ENCODE measurements at regions not wholly inside any gene's neighbourhood (a gene's known extent, or its start where the extent isn't known, plus 50 kb on each side); places are given as distances from the start of the nearest gene placed in this dataset.

DNA sequence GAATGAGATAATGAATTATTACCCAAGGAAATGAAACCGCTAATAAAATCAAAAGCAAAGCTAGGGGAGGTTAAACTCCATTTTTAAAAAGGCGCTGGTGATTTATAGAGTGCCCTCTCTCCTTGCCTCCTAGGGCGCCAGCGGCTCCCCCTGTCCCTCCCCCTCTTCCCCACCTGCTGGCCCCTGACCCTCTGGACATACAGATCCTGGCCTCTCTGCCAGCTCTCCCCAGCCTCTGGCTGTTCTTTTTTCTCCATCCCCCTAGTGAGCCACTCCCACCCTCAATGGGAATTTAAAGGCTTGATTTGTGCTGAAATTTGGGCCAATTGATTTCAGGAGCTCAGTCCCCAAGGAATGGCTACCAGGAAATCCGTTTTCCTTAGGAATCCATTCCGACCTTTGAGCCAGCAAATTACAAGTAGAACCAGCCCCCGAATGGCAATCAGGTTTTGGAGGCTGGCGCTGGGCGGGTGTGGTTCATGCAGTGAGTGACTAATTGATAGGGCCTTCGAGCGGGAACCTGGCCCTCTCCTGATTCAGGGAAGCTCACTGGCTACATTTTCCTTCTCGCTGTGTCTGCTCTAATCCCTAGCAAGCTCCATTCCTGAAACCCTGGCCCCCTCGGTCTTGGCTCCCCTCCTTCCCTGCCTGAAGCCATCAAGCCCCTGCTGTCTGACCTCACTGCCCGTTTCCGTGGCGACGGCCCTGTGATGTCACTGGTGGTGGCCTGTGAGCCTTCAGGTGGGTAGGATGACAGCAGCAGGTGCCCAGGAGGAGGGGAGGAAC, 141.9 kb upstream of the SDK2 start:
- DNase-seq, result no peak

DNA sequence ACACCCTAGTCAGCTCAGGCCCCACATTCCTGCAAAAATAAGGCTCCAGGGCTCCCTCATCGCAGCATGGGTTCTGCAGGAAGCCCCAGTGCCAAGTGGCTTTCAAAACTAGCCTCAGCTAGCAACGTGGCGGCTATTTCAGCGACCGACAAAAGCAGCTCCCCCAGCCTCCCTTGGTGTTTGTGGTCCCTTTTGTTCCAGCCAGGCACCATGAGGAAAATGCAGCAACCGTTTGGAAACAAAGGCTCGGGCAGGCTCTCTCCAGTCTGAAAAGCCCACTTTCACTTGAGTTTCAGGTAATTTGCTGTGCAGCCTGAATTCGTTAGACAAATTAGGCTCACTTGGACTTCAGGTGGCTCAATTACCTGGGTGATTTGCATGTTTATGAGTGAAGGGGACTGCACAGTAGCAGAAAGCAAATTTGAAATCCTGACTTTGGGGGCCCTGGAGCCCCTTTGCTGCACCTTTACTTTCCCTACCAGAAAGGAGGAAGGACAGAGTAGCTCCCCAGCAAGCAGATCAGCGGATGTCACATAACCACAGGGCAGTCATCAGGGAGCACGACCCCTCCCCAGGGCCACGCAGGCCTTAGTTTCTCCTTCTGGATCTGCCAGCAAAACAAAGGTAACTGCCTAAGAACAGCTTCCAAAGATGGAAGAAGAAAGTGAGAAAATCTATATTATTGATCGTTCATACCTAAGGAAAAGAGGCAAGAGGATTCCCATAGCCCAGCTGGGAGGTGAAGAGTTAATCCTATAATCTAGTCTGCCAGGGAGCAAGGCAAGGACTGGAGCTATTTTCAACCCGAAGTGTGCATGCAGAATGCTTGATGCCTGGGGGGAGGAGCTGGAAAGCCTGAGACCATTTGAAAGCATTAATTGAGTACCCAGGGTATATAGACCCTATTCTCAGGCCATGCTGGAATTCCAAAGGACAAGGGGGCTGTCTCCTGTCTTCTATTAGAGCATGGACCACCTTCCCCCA, 143.1 kb upstream of the SDK2 start:
- no peak for DNase-seq

DNA sequence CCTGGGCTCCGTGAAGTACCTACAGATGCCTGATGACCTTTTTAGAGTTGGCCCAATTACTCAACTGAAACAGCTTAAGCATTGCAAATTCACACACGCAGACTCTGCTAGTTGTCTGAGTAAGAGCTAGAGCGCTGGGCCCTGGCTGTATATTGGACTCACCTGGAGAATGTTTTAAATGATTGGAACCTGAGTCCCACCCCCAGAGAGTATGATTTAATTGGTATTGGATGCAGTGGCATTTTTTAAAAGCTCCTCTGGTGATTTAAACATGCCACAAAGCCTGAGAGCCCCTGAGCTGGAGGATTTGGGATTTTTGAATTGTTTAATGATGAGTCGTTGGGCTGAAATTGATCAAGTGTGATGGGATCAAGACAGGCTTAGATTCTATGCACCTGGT, 143.9 kb upstream of the SDK2 start:
- no peak for DNase-seq

DNA sequence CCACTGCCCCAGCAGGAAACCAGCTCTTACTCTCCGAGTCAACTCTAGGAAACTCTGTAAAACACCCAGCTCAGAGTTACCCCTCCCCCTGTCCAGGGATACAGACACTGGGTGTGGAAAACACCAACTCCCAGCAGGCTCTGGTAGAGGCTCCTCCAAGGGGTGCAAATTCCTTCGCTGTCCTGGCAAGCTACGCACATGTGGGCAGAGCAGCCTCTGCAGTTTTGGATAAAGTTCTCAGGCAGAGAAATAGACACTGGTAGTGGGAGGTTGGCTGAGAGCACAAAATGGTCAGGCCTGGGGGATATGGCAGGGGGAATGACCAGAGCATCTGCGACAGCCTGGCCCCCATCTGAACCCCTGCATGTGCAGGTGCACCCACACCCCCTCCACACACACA, 146.9 kb upstream of the SDK2 start:
- DNase-seq, result no peak

DNA sequence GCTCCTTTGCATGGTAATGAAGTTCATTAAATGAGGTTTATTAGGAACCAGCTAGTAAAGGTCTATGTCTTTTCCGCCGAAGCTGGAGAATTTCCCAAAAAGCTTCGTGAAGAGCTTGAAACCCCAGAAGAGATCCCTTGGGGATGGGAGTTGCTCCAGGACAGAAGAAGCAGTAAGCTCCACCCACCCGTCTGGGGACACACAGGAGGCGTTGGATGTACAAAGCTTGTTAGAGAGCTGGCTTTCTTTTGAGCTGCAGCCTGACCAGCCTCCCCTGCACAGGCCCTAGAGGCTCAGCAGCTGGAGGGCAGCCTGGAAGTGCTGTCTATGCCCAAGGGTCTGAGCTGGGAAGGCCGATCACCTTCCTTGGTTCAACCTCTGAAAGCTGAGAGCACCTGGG, 147.4 kb upstream of the SDK2 start:
- no peak for DNase-seq

DNA sequence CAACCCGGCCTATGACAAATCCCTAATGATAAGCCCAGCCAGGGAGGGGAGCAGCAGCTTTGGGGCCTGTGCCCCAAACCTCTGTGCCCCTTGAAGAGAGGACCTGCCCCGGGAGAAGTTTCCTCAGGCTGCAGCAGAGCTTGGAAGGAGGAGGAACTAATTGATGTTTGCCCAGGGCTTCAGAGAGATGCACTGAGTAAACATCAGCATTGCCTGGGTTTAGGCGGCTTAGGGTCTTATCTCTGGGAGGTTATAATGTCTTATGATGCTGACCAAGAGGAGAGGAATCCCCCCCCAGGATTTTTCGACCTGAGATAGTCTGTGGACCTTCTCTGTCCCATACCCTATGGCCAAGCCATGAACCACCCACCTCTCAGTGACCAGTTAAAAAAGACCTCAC, 148.7 kb upstream of the SDK2 start:
- no peak for DNase-seq

DNA sequence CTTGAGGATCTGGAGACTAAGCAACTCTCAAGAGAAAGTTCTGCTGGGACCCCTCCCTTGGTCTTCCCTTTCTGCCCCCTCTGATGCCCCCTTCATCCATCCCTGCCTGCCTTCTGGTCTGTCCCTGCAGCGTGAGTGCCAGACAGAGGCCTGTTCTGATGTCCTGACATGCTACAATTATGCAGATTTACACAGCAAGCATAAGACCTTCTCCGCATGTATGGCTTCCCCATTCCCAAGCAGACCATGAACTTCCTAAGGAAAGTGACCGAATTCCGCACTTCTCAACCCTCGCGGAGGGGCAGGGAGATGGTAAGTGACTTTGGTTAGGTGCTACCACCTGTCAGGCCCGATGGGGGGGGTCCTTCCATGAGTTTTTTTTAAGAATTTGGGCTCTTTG, 150.1 kb upstream of the SDK2 start:
- DNase-seq, result no peak

DNA sequence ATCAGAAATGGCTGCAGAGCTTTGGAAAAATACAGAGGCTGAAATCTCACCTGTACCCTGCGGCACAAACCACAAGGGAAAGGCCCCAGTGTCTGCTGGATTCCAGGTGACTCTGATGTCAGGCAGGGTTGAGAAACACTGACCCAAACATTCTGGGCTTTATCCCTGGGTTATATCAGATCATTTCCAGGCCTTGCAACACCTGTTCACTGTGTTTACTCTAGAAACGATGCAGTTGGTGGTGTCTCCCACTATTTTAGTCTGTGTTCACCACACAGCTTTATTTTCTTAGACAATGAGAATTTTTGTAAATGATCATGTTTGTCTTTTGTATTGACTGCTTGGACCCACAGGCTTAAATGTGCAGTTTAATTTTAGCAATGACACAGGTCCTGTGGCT, 151.5 kb upstream of the SDK2 start:
- DNase-seq, result peak in 1 of 2 experiments; percentile 74

DNA sequence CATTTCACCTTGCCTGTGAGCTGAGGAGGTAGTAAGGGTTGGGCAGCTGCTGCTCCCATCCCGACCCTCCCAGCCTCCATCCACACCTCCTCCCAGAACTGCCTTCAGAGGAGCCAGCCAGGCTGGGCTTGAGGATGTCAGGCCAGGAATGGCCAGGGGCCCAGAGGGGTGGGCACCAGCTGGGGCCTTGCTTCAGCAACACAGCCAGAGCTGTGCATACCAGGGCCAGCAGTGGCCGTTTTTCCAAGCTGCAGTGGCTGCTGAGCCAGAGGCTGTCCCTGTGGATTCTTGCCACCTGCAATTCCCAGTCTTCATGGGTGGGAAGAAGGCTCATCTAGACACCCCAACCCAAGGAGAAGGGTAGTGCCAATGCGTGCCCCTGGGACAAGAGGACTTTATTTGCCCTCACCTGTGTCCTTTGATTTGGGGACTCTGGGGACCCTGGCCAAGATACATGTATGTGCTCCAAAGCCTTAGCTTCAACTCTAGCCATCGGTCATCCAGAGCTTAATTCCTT, 153.4 kb upstream of the SDK2 start:
- no peak for DNase-seq

DNA sequence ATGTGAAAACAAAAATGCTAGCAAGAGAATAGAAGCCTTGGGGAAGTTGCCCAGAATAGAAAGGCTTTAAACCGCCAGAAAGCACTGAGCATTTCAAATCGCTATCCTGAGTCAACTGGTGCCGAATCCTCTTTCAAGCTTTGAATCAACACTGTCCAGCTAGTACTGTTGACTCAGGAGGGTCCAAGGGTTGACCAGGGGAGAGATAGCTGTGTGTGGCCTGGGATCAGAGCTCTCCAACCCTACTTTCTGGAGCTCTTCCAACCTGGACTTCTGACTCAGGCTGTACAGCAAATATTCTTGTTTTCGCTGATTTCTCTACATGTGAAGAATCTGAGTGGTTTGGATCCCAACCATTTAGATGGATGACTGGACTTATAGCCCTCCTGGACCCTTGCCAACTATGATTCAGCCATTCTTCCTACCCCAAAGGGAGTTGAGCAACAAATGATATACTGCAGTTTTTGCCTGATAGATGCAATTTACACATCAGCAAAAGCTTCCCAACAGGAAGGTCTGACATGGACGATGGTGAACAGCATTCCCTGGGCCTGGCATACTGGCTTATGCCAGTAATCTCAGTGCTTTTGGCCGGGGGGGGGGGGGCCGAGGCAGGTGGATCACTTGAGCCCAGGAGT, 154.0 kb upstream of the SDK2 start:
- no peak for DNase-seq

DNA sequence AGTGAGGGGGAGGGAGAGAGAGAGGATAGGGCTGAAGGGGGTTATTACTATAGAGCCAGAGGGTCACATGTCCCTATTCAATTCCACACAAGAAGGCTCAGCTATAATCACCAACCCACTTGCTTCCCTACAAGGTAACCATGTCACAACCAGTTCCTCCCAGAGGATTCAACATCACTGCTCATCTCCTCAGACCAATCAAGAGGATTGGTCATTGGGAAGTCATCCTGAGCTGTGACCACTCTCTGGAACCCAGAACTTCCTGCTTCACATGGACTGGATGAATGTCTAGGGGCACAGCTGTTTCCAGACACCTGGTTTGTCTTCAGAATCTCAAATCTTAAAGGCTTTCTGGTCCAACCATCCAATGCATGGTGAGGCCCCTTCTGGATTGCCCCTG, 154.9 kb upstream of the SDK2 start:
- no peak for DNase-seq

DNA sequence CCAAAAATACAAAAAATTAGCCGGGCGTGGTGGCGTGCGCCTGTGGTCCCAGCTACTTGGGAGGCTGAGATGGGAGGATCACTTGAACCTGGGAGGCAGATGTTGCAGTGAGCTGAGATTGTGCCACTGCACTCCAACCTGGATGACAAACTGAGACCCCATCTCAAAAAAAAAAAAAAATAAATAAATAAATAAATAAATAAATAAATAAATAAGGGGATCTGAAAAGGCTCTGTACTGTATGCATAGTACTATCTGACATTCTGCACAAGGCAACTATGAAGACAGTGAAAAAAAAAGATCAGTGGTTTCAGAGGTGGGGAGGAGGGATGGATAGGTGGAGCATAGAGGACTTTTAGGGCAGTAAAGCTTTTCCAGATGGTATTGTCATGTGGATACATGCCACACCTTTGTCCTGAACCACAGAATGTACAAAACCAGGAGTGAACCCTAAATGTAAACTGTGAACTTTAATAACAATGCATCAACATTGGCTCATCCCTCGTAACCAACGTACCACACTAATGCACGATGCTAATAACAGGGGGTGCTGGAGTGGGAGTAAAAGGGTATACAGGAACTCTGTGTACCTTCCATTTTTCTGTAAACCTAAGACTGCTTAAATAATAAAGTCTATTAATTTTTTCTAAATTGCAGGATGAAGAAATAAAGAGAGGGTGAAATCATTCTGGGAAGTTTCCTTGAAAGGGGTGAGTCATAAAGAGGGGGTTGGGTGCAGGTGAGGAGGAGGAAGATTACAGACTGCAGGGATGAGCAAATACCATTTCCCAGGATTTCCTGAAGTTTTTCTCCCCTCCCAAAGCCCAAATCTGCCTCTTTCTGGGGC, 155.8 kb upstream of the SDK2 start:
- no peak for DNase-seq

DNA sequence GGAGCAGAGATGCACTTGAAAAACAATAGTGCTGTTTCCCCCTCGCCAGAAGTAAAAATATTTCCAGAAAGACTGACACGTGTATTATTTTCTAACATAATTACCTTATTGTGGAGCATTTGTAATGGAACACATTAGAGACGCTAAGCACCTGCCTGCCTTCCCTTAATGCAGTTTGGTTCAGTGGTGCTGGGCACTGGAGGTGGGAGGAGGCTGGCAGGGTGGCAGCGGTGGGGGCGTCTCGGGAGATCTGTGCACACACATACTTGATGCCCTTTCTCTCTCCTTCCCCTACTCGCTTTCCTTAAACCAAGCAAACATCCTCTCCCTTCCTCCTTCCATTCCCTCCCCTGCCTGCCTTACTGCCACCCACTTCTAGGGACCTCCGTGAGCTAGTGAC, 156.6 kb upstream of the SDK2 start:
- peak; percentile 73 to 90 for DNase-seq

DNA sequence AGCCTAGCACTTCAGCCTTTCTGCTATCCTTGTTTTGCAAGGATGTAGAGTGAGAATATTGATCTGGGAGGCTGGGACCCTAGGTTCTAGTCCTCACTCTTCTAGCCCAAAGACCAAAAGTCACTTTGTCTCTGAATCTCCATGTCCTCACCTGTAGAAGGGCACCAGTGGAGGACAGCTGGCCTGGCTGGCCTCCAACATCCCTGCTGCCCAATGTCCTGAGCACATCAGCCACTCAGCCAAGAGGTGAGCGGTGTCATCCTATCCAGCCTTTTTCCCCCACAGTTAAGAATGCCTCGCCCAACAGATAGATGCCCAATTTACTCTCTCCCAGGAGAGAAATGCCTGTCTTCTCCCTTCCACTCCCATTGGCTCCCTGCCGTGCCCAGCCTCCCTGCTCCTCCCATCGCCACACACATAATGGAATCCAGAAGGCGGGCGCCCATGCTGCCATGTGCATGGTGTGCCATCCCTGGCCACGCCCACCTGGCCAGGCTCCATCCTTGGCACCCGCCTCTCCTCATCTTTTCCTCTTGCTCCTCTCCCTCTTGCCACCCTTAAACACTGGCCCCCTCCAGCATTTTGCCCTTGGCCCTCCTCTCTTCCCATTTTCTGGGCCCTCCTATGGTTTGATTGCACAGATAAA, 157.3 kb upstream of the SDK2 start:
- DNase-seq, result peak; percentile 85 to 86

DNA sequence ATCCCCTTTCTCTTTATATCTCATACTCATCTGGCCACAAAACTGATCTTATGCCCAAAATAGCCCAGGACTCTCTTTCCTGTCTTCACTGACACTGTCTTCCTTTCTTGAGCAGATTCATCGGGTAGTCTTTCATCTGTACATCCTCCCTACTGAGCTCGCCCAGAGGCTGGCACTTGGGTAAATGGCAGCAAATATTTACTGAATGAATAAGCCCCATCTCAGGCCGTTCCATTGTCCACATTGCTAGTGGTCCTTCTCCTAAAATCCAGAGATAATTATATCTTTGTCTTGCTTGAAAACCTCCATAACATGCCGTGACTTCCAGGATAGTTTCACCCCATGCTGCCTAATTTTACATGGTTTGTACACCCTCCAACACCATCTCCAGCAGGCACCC, 158.1 kb upstream of the SDK2 start:
- peak; percentile 83 to 91 for DNase-seq

DNA sequence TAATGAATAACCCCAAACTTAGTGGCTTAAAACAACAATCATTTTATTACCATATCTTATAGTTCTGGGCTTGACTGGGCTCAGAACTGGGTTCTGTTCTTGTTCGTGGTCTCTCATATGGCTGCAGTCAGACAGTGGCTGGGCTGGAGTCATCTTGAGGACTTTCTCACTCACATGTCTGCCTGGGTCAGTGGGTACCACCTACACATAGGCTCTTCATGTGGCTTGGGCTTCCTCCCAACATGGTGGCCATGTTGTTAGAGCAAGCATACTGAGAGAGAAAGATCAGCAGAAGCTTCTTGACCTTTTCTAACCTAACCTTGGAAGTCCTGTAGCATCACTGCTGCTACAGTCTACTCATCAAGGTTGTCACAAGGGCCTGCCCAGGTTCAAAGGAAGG, 158.6 kb upstream of the SDK2 start:
- DNase-seq, result peak in 1 of 2 experiments; percentile 32

DNA sequence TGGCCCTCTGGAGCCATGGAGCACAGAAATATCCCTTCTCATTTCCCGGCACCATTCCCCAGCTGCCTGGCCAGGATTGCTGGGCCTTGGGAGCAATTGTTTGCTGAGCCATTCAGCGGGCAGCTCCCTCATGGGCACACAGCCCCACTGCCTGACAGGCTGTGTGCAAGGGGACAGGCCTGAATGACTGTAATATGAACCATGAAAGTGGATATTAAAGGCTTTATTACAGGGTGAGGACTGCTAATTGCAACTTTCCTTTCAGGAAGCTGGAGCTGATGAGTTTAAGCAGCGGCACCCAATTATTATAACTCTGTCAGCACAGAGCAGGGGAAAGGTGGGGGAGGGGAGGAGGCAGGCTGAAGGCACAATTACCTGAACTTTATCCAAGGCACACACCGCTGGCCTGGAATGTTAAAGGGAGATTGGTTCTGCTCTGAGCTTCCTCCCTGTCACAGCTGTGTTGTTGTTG, 159.8 kb upstream of the SDK2 start:
- DNase-seq, result peak; percentile 96 to 99

DNA sequence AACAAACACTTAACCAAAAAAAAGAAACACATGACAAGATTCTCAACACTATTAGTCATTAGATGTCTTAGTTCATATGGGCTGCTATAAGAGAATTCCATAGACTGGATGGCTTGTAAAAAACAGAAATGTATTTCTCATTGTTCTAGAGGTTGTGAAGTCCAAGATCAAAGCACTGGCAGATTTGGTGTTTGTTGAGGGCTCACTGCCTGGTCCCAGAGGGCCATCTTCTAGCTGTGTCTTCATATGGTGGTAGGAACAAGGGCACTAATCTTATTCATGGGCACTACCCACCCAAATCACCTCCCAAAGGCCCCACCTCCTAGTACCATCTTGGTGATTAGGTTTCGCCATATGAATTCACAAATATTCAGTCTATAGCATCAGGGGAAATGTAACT, 162.5 kb upstream of the SDK2 start:
- DNase-seq, result no peak

DNA sequence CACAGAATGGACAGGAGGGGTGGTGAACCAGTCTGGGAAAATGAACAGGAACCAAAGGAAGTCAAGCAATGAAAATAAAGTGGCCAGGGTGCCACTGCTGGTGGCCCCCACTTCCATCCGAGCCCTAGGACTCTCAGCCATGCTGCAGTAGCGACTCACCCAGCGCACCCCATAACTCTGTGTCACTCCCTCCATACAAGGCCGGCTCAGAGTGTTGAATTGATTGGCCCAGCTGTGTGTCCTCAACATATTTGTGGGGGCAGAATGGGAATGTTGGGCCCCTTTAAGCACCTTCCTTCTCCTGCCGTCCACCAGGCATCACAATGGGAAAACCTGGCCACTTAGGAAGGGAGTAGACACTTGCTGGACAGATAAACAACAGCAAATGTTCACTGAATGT, 169.0 kb upstream of the SDK2 start:
- DNase-seq, result no peak

DNA sequence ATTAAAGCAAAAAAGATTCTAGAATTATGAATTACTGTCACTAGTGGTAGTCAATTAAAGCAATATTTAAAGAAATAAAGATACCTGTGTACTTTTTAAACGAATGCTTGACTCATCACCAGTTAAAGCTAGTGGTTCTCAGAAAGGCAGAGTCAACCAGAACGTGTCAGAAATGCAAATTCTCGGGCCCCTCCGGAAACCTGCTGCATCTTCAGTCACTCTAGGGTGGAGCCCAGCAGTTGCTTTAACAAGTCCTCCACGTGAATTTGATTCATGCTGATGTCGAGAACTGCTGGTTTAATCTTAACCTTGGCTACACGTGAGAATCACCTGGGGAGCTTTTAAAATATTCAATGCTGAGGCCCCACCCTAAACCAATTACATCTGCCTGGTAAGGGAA, 169.8 kb upstream of the SDK2 start:
- DNase-seq, result no peak

DNA sequence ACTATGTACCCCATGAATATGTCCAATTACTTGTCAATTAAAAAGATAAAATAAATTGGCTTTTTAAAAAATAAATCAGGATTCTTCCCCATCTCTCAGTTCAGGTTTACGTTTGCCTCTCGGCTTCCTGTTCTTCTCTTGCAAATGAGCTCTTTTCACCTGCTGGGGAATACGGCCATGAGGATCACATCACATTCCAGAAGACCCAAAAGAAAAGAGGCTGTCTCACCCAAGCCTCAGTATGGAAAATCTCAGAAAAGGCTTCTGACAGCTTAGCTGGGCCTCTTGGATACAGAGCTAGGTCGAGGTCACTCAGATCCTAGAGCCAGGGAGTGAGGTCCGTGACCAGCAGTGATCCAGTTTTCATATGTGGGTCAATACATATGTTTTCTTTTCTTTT, 171.2 kb upstream of the SDK2 start:
- DNase-seq, result no peak

All from NCI-H2081 (cell line).